ENCODE measurements at regions not wholly inside any gene's neighbourhood (a gene's known extent, or its start where the extent isn't known, plus 50 kb on each side); places are given as distances from the start of the nearest gene placed in this dataset.

- WGBS (ENCODE audit: insufficient coverage, low coverage, low lambda C conversion rate, missing lambda C conversion rate), result 92% methylated on average over 2 of the region's 5 CpGs
- intact Hi-C loops (cut with DNase I), result no loop called here
- ATAC-seq (no peak), DNase-seq (no peak)
- Histone ChIP-seq H3K27me3 (no peaks in the 10 kb centered on the region), H3K4me3 (no peak overlapping the region), H3K4me1 (peaks cover 0 to 18% (median 9%) of the 10 kb centered on the region in 4 donors), H3K36me3 (no peaks in the 10 kb centered on the region), H3K9me3 (no peaks in the 10 kb centered on the region), H3K27ac (no peak overlapping the region)
- TF ChIP-seq POLR2A (IDR thresholded peaks at IDR 0.05) (no peak), CTCF (IDR thresholded peaks at IDR 0.05) (no peak)
These were observed 74.1 kb downstream of the LYZL2 start for GRCh38 chr10:30555465-30555864.

- ATAC-seq, result peak; percentile 2 to 39 (median 7)
- H3K4me1 ChIP-seq, result peaks cover 0 to 18% (median 9%) of the 10 kb centered on the region in 4 donors
- intact Hi-C loops (cut with DNase I), result no loop called here
- peak overlapping the region; percentile 77 to 90 (median 77) for H3K27ac ChIP-seq
- H3K27me3 ChIP-seq, result no peaks in the 10 kb centered on the region
- no peaks in the 10 kb centered on the region for H3K36me3 ChIP-seq
- H3K9me3 ChIP-seq, result no peaks in the 10 kb centered on the region
- DNase-seq, result no peak
- TF ChIP-seq POLR2A (IDR thresholded peaks at IDR 0.05) (no peak), CTCF (IDR thresholded peaks at IDR 0.05) (no peak)
- peak overlapping the region in 2 of 3 donors; percentile 28 to 31 for H3K4me3 ChIP-seq
- 8% methylated on average over 5 of the region's 5 CpGs for WGBS (ENCODE audit: insufficient coverage, low coverage, low lambda C conversion rate, missing lambda C conversion rate)
These were observed 75.1 kb downstream of the LYZL2 start for GRCh38 chr10:30554440-30554825.

GRCh38 chr10:30553626-30554439 lies 75.7 kb downstream of the LYZL2 start:
- ATAC-seq (peak; percentile 84 to 96 (median 93)), DNase-seq (peak; percentile 69 to 89 (median 87))
- Histone ChIP-seq H3K27me3 (no peaks in the 10 kb centered on the region), H3K4me1 (peaks cover 0 to 18% (median 9%) of the 10 kb centered on the region in 4 donors), H3K4me3 (peak overlapping the region; percentile 11 to 31 (median 28)), H3K27ac (peak overlapping the region; percentile 77 to 90 (median 77)), H3K36me3 (no peaks in the 10 kb centered on the region), H3K9me3 (no peaks in the 10 kb centered on the region)
- intact Hi-C loops (cut with DNase I), result no loop called here
- 5% methylated on average over 9 of the region's 12 CpGs for WGBS (ENCODE audit: insufficient coverage, low coverage, low lambda C conversion rate, missing lambda C conversion rate)
- no peak for TF ChIP-seq CTCF (IDR thresholded peaks at IDR 0.05)
- TF ChIP-seq POLR2A (IDR thresholded peaks at IDR 0.05), result peak; percentile 71

- no peak for TF ChIP-seq CTCF (IDR thresholded peaks at IDR 0.05)
- no peak for TF ChIP-seq POLR2A (IDR thresholded peaks at IDR 0.05)
- H3K4me1 ChIP-seq, result peaks cover 0 to 18% (median 9%) of the 10 kb centered on the region in 4 donors
- no peak for DNase-seq
- intact Hi-C loops (cut with DNase I), result no loop called here
- peak in 3 of 4 donors; percentile 6 to 22 (median 15) for ATAC-seq
- H3K4me3 ChIP-seq, result no peak overlapping the region
- H3K9me3 ChIP-seq, result no peaks in the 10 kb centered on the region
- 69% methylated on average over 7 of the region's 7 CpGs for WGBS (ENCODE audit: insufficient coverage, low coverage, low lambda C conversion rate, missing lambda C conversion rate)
- H3K36me3 ChIP-seq, result no peaks in the 10 kb centered on the region
- peak overlapping the region; percentile 77 to 90 (median 77) for H3K27ac ChIP-seq
- H3K27me3 ChIP-seq, result no peaks in the 10 kb centered on the region
These were observed 76.4 kb downstream of the LYZL2 start for GRCh38 chr10:30553018-30553625.
